GM10266 (cell line): ENCODE measurements at regions not wholly inside any gene's neighbourhood (a gene's known extent, or its start where the extent isn't known, plus 50 kb on each side); places are given as distances from the start of the nearest gene placed in this dataset.

Source experiments
- DNase-seq: peaks from one replicate; pipeline ENCODE4 v3.0.0; 2012; ENCODE audit errors: extremely low spot score
- CTCF ChIP-seq: IDR thresholded peaks from 2 replicates; pipeline ENCODE4 v1.5.1; 2012; ENCODE audit warnings: mild to moderate bottlenecking, low read depth; ENCODE audit not compliant: control insufficient read depth, insufficient read depth; ENCODE audit errors: missing control alignments

DNA sequence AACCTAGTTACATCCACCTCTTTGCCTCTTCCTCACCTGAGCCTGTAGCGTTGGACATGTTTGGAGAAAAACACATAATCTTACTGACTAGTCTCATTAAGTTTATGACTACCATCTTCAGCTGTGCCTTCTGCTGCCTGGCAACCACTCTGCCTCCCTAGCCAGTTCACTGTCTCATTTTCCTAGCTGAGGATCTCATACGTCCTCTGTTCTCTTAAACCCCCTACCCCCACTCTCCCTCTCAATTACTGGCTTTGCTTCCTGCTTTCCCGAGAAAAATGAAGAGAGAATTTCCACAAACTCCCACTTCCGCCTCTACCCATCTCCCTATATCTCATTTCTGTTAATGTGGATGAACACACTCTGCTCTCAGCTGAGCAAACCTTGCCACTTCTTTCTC is 239.3 kb upstream of the POU2AF2 start:
- DNase-seq = no peak
- no peak for TF ChIP-seq CTCF

DNA sequence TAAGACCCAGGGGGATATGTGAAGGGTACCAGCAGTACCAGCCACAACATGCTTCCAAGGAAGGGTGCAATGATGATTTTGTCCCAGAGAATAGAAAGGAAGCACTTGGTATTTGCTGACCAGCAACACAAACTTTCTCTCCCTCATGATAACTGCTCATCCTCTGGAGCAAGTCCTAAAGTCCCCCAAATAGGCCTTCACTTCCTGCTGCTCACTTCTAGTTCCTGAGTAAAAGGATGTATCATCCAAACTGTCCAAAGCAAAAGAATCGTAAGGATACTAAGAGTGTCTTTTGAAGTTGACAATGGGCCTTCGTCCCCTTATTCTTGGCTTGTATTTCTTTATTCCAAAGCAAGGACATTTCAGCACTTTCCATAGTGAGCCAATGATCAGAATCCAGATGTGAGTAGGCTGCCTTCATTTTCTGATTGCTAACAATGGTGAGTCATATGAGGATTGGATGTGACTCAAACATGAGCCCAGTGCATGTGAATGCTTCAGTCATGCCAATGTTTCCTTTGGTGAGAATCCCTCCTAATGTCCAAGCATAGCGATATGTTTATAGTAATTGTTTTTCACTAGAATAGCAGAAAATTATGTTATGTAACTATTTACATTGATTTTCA is 243.4 kb upstream of the POU2AF2 start:
- TF ChIP-seq CTCF = no peak
- no peak for DNase-seq

DNA sequence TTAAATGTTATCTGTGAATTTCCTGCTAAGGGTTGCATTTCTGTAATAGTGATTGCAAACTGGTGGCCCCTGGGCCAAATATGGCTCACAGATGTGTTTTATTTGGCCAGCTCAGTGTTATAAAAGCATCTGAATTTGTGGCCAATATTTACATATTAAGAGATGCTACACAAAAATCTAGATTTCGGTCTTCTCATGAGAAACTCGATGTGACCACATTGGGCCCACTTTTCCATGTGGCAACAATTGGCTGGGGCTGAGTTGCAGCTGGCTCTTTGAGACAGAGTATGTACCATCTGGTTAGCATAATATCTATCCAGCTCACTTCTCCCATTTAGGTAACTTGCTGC is 244.5 kb upstream of the POU2AF2 start:
- DNase-seq = no peak
- TF ChIP-seq CTCF = no peak

- no peak for DNase-seq
- no peak for TF ChIP-seq CTCF
Measured at GRCh38 chr11:111000400-111001080, 245.0 kb upstream of the POU2AF2 start.

DNA sequence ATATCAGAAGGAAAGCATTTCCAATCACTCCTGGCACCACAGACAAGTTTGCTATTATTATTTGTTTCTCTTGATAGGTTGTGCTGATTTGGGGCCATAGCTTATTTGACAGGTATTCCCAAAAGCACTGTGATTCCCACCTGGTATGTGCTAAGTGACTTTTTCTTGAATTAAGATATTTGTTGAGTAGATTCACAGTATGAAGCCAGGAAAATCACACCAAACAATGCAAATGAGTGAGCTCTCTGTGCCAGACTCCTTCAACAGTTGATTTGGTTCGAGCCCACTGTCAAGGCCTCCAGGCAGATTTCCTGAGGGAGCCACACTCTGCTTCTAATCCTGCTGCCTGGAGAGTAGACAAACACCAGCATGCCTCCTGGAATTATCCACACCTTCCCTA is 253.0 kb upstream of the POU2AF2 start:
- TF ChIP-seq CTCF = no peak
- DNase-seq = no peak

DNA sequence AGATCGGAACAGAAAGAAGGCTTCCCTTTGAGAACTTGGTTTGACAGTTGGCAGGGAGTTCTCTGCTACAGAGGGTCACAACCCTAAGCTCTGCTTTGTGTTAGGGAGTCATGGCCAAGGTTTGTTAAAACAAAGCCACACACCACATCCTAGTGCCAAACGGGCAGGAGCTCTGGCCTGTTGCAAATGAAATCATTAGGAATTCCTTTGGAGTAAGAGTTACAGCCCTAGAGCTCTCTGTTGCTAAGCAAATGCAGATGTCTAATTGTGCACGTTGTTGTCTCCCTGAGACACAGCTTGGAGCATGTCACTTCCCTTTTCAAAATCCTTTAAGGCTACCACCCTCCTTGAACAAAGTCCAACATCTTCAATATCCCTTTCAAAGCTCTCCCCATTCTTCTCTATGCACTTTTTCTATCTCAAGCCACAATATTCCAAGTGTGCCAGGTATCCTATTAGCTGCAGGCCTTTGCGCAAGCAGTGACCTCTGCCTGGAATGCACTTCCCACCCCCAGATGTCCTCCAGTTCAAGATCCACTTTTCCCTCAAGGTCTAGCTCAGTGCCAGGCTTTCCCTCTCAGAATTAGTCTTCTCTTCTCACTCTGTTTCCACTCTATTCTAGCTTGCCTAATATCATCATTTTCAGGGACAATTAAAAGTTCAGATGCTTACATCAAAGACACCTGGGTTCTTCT is 253.7 kb upstream of the POU2AF2 start:
- DNase-seq = no peak
- TF ChIP-seq CTCF = no peak

- no peak for TF ChIP-seq CTCF
- no peak for DNase-seq
Measured at GRCh38 chr11:110990311-110990710, 255.2 kb upstream of the POU2AF2 start.
